Endothelial cell of umbilical vein (primary cell): ENCODE measurements at regions not wholly inside any gene's neighbourhood (a gene's known extent, or its start where the extent isn't known, plus 50 kb on each side); places are given as distances from the start of the nearest gene placed in this dataset.

ENCODE experiments used
- BruUV-seq: library from RNA; stranded (reverse); fragments of 400-500 nt; replicated peaks from 2 replicates; lab custom pipeline; 2021; lab: Mats Ljungman, UMichigan
- CTCF ChIA-PET: fragments of 300-600, 350-600 bp; sonication (Branson Sonifier 250); formaldehyde crosslinking; loops from one replicate; lab custom pipeline; 2021; ENCODE audit warnings: antibody characterized with exemption, inconsistent platforms; lab: Charles Lee
- POLR2A ChIA-PET: fragments of 300-600, 350-600 bp; sonication (Branson Sonifier 250); formaldehyde crosslinking; loops from one replicate; lab custom pipeline; 2021; ENCODE audit warnings: antibody characterized with exemption, inconsistent platforms; lab: Charles Lee
- DNase-seq: peaks from one replicate; pipeline ENCODE4 v3.0.0-alpha.2; 2011; ENCODE audit warnings: low read depth, low spot score
- FAIRE-seq: peaks from 2 replicates; lab custom pipeline; 2011; peaks lifted over from hg19 to GRCh38; lab: Jason Lieb, UNC
- H2AFZ ChIP-seq: 2 replicates; pipeline ENCODE4 v1.6.0; 2012; ENCODE audit warnings: low read depth, low read length, control low read depth, inconsistent platforms
- H3K27ac ChIP-seq: 2 replicates; pipeline ENCODE4 v1.5.1; 2011; ENCODE audit warnings: low read depth, mild to moderate bottlenecking, control low read depth, low read length, moderate library complexity; ENCODE audit not compliant: insufficient read depth
- H3K27me3 ChIP-seq, 2 experiments: 2 replicates each; pipeline versions ENCODE4 v1.6.0 to v1.6.1; 2011; ENCODE audit warnings: low read length in 2 of 2, mixed read lengths in 1 of 2; ENCODE audit not compliant: control insufficient read depth in 2 of 2, insufficient read depth in 2 of 2
- H3K36me3 ChIP-seq, 2 experiments: 2 replicates in 1 of 2; 3 replicates in 1 of 2; pipeline ENCODE4 v1.5.1; 2011; ENCODE audit warnings: low read length in 2 of 2, mild to moderate bottlenecking in 1 of 2, moderate library complexity in 1 of 2; ENCODE audit not compliant: control insufficient read depth in 2 of 2, insufficient read depth in 2 of 2; ENCODE audit errors: extremely low read depth in 1 of 2
- H3K4me1 ChIP-seq: 3 replicates; pipeline ENCODE4 v1.5.1; 2011; ENCODE audit warnings: mild to moderate bottlenecking, low read length; ENCODE audit not compliant: control insufficient read depth, insufficient read depth; ENCODE audit errors: extremely low read depth
- H3K4me2 ChIP-seq: 2 replicates; pipeline ENCODE4 v1.6.1; 2011; ENCODE audit warnings: low read length, control low read depth, mixed read lengths; ENCODE audit not compliant: insufficient read depth
- H3K4me3 ChIP-seq, 3 experiments: fragments of 200-600 bp in 1 of 3; sonication (generic), shearing (Covaris generic) in 1 of 3; replicated peaks in 1 of 3; 2 replicates each; pipeline ENCODE4 v1.5.1; 2011 to 2016; ENCODE audit warnings: control low read depth in 3 of 3, low read length in 3 of 3, mild to moderate bottlenecking in 2 of 3, inconsistent platforms in 1 of 3, low read depth in 1 of 3, moderate library complexity in 1 of 3; ENCODE audit not compliant: insufficient read depth in 1 of 3
- H3K79me2 ChIP-seq: 2 replicates; pipeline ENCODE4 v1.6.0; 2012; ENCODE audit warnings: low read length, inconsistent platforms; ENCODE audit not compliant: control insufficient read depth, insufficient read depth
- H3K9ac ChIP-seq: replicated peaks from 2 replicates; pipeline ENCODE3; 2011; ENCODE audit warnings: low read length, control low read depth; ENCODE audit not compliant: insufficient read depth; ENCODE audit errors: extremely low read depth
- H3K9me1 ChIP-seq: replicated peaks from 3 replicates; pipeline ENCODE4 v1.6.0; 2011; ENCODE audit warnings: mild to moderate bottlenecking, low read length; ENCODE audit not compliant: control insufficient read depth, insufficient read depth; ENCODE audit errors: extremely low read depth
- H3K9me3 ChIP-seq: replicated peaks from 2 replicates; pipeline ENCODE4 v1.5.1; 2012; ENCODE audit warnings: low read length, inconsistent platforms; ENCODE audit not compliant: control insufficient read depth, insufficient read depth
- H4K20me1 ChIP-seq: replicated peaks from 2 replicates; pipeline ENCODE3; 2011; ENCODE audit warnings: mild to moderate bottlenecking, low read length; ENCODE audit not compliant: control insufficient read depth, insufficient read depth; ENCODE audit errors: extremely low read depth
- EZH2 ChIP-seq: IDR thresholded peaks from 2 replicates; pipeline ENCODE4 v1.6.1; 2012; ENCODE audit warnings: borderline replicate concordance, low read depth, mild to moderate bottlenecking, moderate library complexity, low read length, inconsistent platforms; ENCODE audit not compliant: severe bottlenecking
- FOS ChIP-seq: IDR thresholded peaks from 2 replicates; pipeline ENCODE4 v1.6.1; 2011; ENCODE audit warnings: mild to moderate bottlenecking, low read length, moderate library complexity, borderline replicate concordance; ENCODE audit not compliant: insufficient read depth
- GATA2 ChIP-seq: IDR thresholded peaks from 2 replicates; pipeline ENCODE4 v1.7.0; 2011; ENCODE audit warnings: low read depth, mild to moderate bottlenecking, moderate library complexity, mixed read lengths, low read length; ENCODE audit not compliant: insufficient read length, insufficient read depth
- JUN ChIP-seq: IDR thresholded peaks from 2 replicates; pipeline ENCODE4 v1.6.1; 2011; ENCODE audit warnings: borderline replicate concordance, low read depth; ENCODE audit not compliant: insufficient read length, insufficient read depth
- MYC ChIP-seq: IDR thresholded peaks from one replicate; pipeline ENCODE4 v1.6.1; 2011; ENCODE audit warnings: mild to moderate bottlenecking, low read depth, low read length
- POLR2A ChIP-seq: IDR thresholded peaks from 2 replicates; pipeline ENCODE4 v1.6.1; 2012; ENCODE audit warnings: low read depth, mild to moderate bottlenecking, control low read depth, low read length
- POLR2AphosphoS5 ChIP-seq: IDR thresholded peaks from 2 replicates; pipeline ENCODE4 v1.6.1; 2012; ENCODE audit warnings: low read depth, mild to moderate bottlenecking, control low read depth, low read length, moderate library complexity; ENCODE audit not compliant: insufficient read depth
- dilution Hi-C: fragments of 300-500 bp; cut with MboI; formaldehyde crosslinking; loops from one replicate; pipeline ENCODE4 v1.15.0; 2019; ENCODE audit warnings: low sequenced_read_pairs; ENCODE audit not compliant: extremely low pct_ligation_motif_present
- intact Hi-C: fragments of 100-400 bp; cut with micrococcal nuclease; formaldehyde crosslinking; loops from one replicate; pipeline ENCODE4 v1.10.0; 2022
- TF ChIP-seq, protein P1 (sequence below): IDR thresholded peaks from 2 replicates; pipeline ENCODE4 v1.6.1; 2011; ENCODE audit not compliant: insufficient read depth, insufficient read length
- TF ChIP-seq, protein P2 (sequence below), 2 donors: IDR thresholded peaks; 1 replicate in 1 of 2; 2 replicates in 1 of 2; pipeline ENCODE4 v1.5.1; 2011; ENCODE audit warnings: low read length in 2 of 2, mild to moderate bottlenecking in 2 of 2, moderate library complexity in 2 of 2, control low read depth in 1 of 2, inconsistent platforms in 1 of 2, low read depth in 1 of 2; ENCODE audit not compliant: insufficient read depth in 1 of 2; ENCODE audit errors: extremely low read depth in 1 of 2

- DNase-seq = no peak
- ChIA-PET POLR2A (no interaction called here), CTCF (interaction anchor here (1.6 to 2.1 kb wide), 2 partner anchors 9 to 14 kb away, joined by 4 to 9 read pairs; no protein-coding TSS in a partner anchor)
- Histone ChIP-seq H3K79me2 (no peaks in the 10 kb centered on the region), H3K4me1 (no peaks in the 10 kb centered on the region), H3K4me3 (no peak overlapping the region), H3K9me3 (no peaks in the 10 kb centered on the region), H3K36me3 (no peaks in the 10 kb centered on the region), H3K4me2 (no peak overlapping the region), H4K20me1 (no peaks in the 10 kb centered on the region), H3K9ac (no peak overlapping the region), H3K27ac (no peak overlapping the region), H3K9me1 (no peaks in the 10 kb centered on the region), H3K27me3 (no peaks in the 10 kb centered on the region), H2AFZ (no peak overlapping the region)
- dilution Hi-C loops (no loop called here), intact Hi-C loops (no loop called here)
- BruUV-seq = no TSS peak
- TF ChIP-seq POLR2AphosphoS5 (no peak), FOS (no peak), EZH2 (no peak), MYC (no peak), GATA2 (no peak), JUN (no peak), POLR2A (no peak)
- TF ChIP-seq, protein P1, sequence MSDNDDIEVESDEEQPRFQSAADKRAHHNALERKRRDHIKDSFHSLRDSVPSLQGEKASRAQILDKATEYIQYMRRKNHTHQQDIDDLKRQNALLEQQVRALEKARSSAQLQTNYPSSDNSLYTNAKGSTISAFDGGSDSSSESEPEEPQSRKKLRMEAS = no peak
- TF ChIP-seq, protein P2, sequence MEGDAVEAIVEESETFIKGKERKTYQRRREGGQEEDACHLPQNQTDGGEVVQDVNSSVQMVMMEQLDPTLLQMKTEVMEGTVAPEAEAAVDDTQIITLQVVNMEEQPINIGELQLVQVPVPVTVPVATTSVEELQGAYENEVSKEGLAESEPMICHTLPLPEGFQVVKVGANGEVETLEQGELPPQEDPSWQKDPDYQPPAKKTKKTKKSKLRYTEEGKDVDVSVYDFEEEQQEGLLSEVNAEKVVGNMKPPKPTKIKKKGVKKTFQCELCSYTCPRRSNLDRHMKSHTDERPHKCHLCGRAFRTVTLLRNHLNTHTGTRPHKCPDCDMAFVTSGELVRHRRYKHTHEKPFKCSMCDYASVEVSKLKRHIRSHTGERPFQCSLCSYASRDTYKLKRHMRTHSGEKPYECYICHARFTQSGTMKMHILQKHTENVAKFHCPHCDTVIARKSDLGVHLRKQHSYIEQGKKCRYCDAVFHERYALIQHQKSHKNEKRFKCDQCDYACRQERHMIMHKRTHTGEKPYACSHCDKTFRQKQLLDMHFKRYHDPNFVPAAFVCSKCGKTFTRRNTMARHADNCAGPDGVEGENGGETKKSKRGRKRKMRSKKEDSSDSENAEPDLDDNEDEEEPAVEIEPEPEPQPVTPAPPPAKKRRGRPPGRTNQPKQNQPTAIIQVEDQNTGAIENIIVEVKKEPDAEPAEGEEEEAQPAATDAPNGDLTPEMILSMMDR (IDR thresholded peaks at IDR 0.05; ENCODE audit: extremely low read depth in 1 of 2, insufficient read depth in 1 of 2, low read depth in 1 of 2, low read length in 2 of 2) = no peak
- no peak for FAIRE-seq
Observed at GRCh38 chr7:31457551-31457950, 56.3 kb upstream of the ITPRID1 start.
